ENCODE measurements at regions not wholly inside any gene's neighbourhood (a gene's known extent, or its start where the extent isn't known, plus 50 kb on each side); places are given as distances from the start of the nearest gene placed in this dataset.

GRCh38 chr7:32153006-32153405 is 82.8 kb upstream of the PDE1C start:
- Histone ChIP-seq H3K27me3 (replicated peaks; ENCODE audit: control insufficient read depth, insufficient read depth, low read length) (no peaks in the 10 kb centered on the region; the same call in 1 of the 2 replicates), H3K4me3 (replicated peaks; ENCODE audit: low read depth, low read length) (no peak overlapping the region), H3K36me3 (ENCODE audit: control insufficient read depth, insufficient read depth, low read length) (no peaks in the 10 kb centered on the region)
- no peak for DNase-seq (ENCODE audit: extremely low read depth, insufficient read length)
- TF ChIP-seq CTCF (IDR thresholded peaks at IDR 0.05; ENCODE audit: insufficient read depth, low read length, poor library complexity, severe bottlenecking): no peak

GRCh38 chr7:32152576-32152975 is 82.4 kb upstream of the PDE1C start:
- DNase-seq (ENCODE audit: extremely low read depth, insufficient read length): no peak

GRCh38 chr7:32150589-32150988 is 80.4 kb upstream of the PDE1C start:
- no peak for TF ChIP-seq CTCF (IDR thresholded peaks at IDR 0.05; ENCODE audit: insufficient read depth, low read length, poor library complexity, severe bottlenecking)
- H3K4me3 ChIP-seq (replicated peaks; ENCODE audit: low read depth, low read length): no peak overlapping the region
- no peaks in the 10 kb centered on the region for H3K36me3 ChIP-seq (ENCODE audit: control insufficient read depth, insufficient read depth, low read length)
- no peaks in the 10 kb centered on the region for H3K27me3 ChIP-seq (replicated peaks; ENCODE audit: control insufficient read depth, insufficient read depth, low read length)
- DNase-seq (ENCODE audit: extremely low read depth, insufficient read length): no peak

More at GRCh38 chr7:32152576-32152975, 82.4 kb upstream of the PDE1C start:
- no peaks in the 10 kb centered on the region for H3K36me3 ChIP-seq (ENCODE audit: control insufficient read depth, insufficient read depth, low read length)
- H3K27me3 ChIP-seq (replicated peaks; ENCODE audit: control insufficient read depth, insufficient read depth, low read length): no peaks in the 10 kb centered on the region; the same call in 1 of the 2 replicates
- no peak overlapping the region for H3K4me3 ChIP-seq (replicated peaks; ENCODE audit: low read depth, low read length)
- no peak for TF ChIP-seq CTCF (IDR thresholded peaks at IDR 0.05; ENCODE audit: insufficient read depth, low read length, poor library complexity, severe bottlenecking)

- TF ChIP-seq CTCF (IDR thresholded peaks at IDR 0.05; ENCODE audit: insufficient read depth, low read length, poor library complexity, severe bottlenecking): no peak
- DNase-seq (ENCODE audit: extremely low read depth, insufficient read length): no peak
- H3K27me3 ChIP-seq (replicated peaks; ENCODE audit: control insufficient read depth, insufficient read depth, low read length): no peaks in the 10 kb centered on the region
Observed at GRCh38 chr7:32150039-32150438, 79.8 kb upstream of the PDE1C start.

GRCh38 chr7:32147546-32148268 is 77.5 kb upstream of the PDE1C start:
- no peak for TF ChIP-seq CTCF (IDR thresholded peaks at IDR 0.05; ENCODE audit: insufficient read depth, low read length, poor library complexity, severe bottlenecking)
- no peak overlapping the region for H3K4me3 ChIP-seq (replicated peaks; ENCODE audit: low read depth, low read length)
- H3K36me3 ChIP-seq (ENCODE audit: control insufficient read depth, insufficient read depth, low read length): no peaks in the 10 kb centered on the region
- no peak for DNase-seq (ENCODE audit: extremely low read depth, insufficient read length)
- H3K27me3 ChIP-seq (replicated peaks; ENCODE audit: control insufficient read depth, insufficient read depth, low read length): no peaks in the 10 kb centered on the region

More at GRCh38 chr7:32150039-32150438, 79.8 kb upstream of the PDE1C start:
- H3K36me3 ChIP-seq (ENCODE audit: control insufficient read depth, insufficient read depth, low read length): no peaks in the 10 kb centered on the region
- no peak overlapping the region for H3K4me3 ChIP-seq (replicated peaks; ENCODE audit: low read depth, low read length)
